B cell (primary cell): ENCODE measurements at regions not wholly inside any gene's neighbourhood (a gene's known extent, or its start where the extent isn't known, plus 50 kb on each side); places are given as distances from the start of the nearest gene placed in this dataset.

ENCODE experiments used
- ATAC-seq: fragments of 200-7000 bp; cut with Tn5 transposase; one replicate; pipeline ENCODE4 v1.10.0; 2021; ENCODE audit warnings: low read depth, mild to moderate bottlenecking, moderate number of reproducible peaks, moderate library complexity
- CTCF ChIA-PET: fragments of 350-600 bp; sonication (Branson Sonifier 250); formaldehyde crosslinking; loops from one replicate; lab custom pipeline; 2021; ENCODE audit warnings: antibody characterized with exemption, inconsistent platforms; lab: Charles Lee
- POLR2A ChIA-PET: fragments of 350-600 bp; sonication (Branson Sonifier 250); formaldehyde crosslinking; loops from one replicate; lab custom pipeline; 2021; ENCODE audit warnings: antibody characterized with exemption; lab: Charles Lee
- DNase-seq: peaks from one replicate; pipeline ENCODE4 v3.0.0; 2013
- H2AFZ ChIP-seq: 2 replicates; pipeline ENCODE4 v1.6.1; 2012; ENCODE audit warnings: mild to moderate bottlenecking, low read depth, low read length; ENCODE audit not compliant: insufficient read depth, poor library complexity, severe bottlenecking
- H3K27ac ChIP-seq, 2 donors: 1 replicate in 1 of 2; 2 replicates in 1 of 2; pipeline ENCODE4 v1.5.1; 2012 to 2013; ENCODE audit warnings: low read length in 2 of 2, mild to moderate bottlenecking in 2 of 2, moderate library complexity in 1 of 2
- H3K27me3 ChIP-seq, 4 experiments: fragments of 200-600 bp in 1 of 4; sonication (generic) in 1 of 4; replicated peaks in 1 of 4; 1 replicate in 2 of 4; 2 replicates in 2 of 4; pipeline versions ENCODE4 v1.6.1 to v1.7.0; 2013 to 2016; ENCODE audit warnings: low read length in 3 of 4, mild to moderate bottlenecking in 2 of 4, mixed read lengths in 1 of 4, moderate library complexity in 1 of 4; ENCODE audit not compliant: insufficient read depth in 4 of 4, control insufficient read depth in 3 of 4; ENCODE audit errors: control extremely low read depth in 1 of 4
- H3K36me3 ChIP-seq, 2 experiments: replicated peaks in 1 of 2; 1 replicate in 1 of 2; 2 replicates in 1 of 2; pipeline versions ENCODE4 v1.6.1 to v1.7.1; 2013; ENCODE audit warnings: low read length in 1 of 2; ENCODE audit not compliant: insufficient read depth in 2 of 2, control insufficient read depth in 1 of 2; ENCODE audit errors: control extremely low read depth in 1 of 2, extremely low read depth in 1 of 2
- H3K4me1 ChIP-seq, 2 donors: fragments of 200-600 bp in 1 of 2; sonication (generic) in 1 of 2; 1 replicate in 1 of 2; 2 replicates in 1 of 2; pipeline versions ENCODE4 v1.5.1 to v1.6.1; 2013 to 2017; ENCODE audit warnings: low read length in 2 of 2; ENCODE audit not compliant: control insufficient read depth in 2 of 2, insufficient read depth in 2 of 2
- H3K4me2 ChIP-seq: replicated peaks from 2 replicates; pipeline ENCODE3; 2012; ENCODE audit warnings: mild to moderate bottlenecking, low read depth, low read length; ENCODE audit not compliant: poor library complexity, severe bottlenecking
- H3K4me3 ChIP-seq, 5 experiments: fragments of 200-600 bp in 1 of 5; sonication (generic) in 1 of 5; 1 replicate in 3 of 5; 2 replicates in 2 of 5; pipeline versions ENCODE4 v1.5.1 to v1.7.0; 2011 to 2016; ENCODE audit warnings: low read length in 4 of 5, mild to moderate bottlenecking in 4 of 5, low read depth in 2 of 5, control low read depth in 1 of 5, moderate library complexity in 1 of 5; ENCODE audit not compliant: insufficient read depth in 1 of 5; ENCODE audit errors: control extremely low read depth in 1 of 5, extremely low read depth in 1 of 5
- H3K79me2 ChIP-seq: fragments of 200-600 bp; sonication (generic); one replicate; pipeline ENCODE4 v1.6.0; 2016; ENCODE audit warnings: low read length; ENCODE audit not compliant: control insufficient read depth, insufficient read depth
- H3K9ac ChIP-seq: fragments of 200-600 bp; sonication (generic); 2 replicates; pipeline ENCODE4 v1.6.1; 2017; ENCODE audit warnings: mild to moderate bottlenecking, low read length, moderate library complexity
- H3K9me3 ChIP-seq, 3 donors: one replicate each; pipeline versions ENCODE4 v1.6.1 to v1.7.1; 2013; ENCODE audit warnings: low read length in 2 of 3; ENCODE audit not compliant: control insufficient read depth in 2 of 3, insufficient read depth in 1 of 3; ENCODE audit errors: control extremely low read depth in 1 of 3
- H4K20me1 ChIP-seq: 2 replicates; pipeline ENCODE4 v1.6.0; 2012; ENCODE audit warnings: mild to moderate bottlenecking, low read length; ENCODE audit not compliant: insufficient read depth, control insufficient read depth, poor library complexity, severe bottlenecking
- H3K27ac Mint-ChIP-seq: one replicate; pipeline ENCODE4 v1.8.0; 2021; ENCODE audit warnings: mixed read lengths
- H3K27me3 Mint-ChIP-seq: one replicate; pipeline ENCODE4 v1.8.0; 2021; ENCODE audit warnings: mixed read lengths
- H3K4me1 Mint-ChIP-seq: one replicate; pipeline ENCODE4 v1.8.0; 2021; ENCODE audit warnings: mixed read lengths
- H3K4me3 Mint-ChIP-seq: one replicate; pipeline ENCODE4 v1.8.0; 2021; ENCODE audit warnings: mixed read lengths
- H3K9me3 Mint-ChIP-seq: one replicate; pipeline ENCODE4 v1.8.0; 2022; ENCODE audit warnings: mixed read lengths; ENCODE audit not compliant: insufficient read depth
- CTCF ChIP-seq: fragments of 200-600 bp; IDR thresholded peaks from one replicate; pipeline ENCODE4 v1.8.0; 2022; ENCODE audit warnings: antibody characterized with exemption, mild to moderate bottlenecking
- EZH2 ChIP-seq: IDR thresholded peaks from 2 replicates; pipeline ENCODE4 v1.6.1; 2012; ENCODE audit warnings: borderline replicate concordance, low read depth, mild to moderate bottlenecking, moderate library complexity, low read length; ENCODE audit not compliant: insufficient read depth, poor library complexity, severe bottlenecking
- WGBS: methylation state at CpG from one replicate; pipeline ENCODE4 v1.1.5; 2013; ENCODE audit warnings: missing lambda C conversion rate; ENCODE audit not compliant: insufficient coverage; 5-methylcytosine and 5-hydroxymethylcytosine counted together
- intact Hi-C: fragments of 100-400 bp; cut with micrococcal nuclease; formaldehyde crosslinking; loops from one replicate; pipeline ENCODE4 v1.10.0; 2022

GRCh38 chr6:137365707-137366437 lies 128.3 kb downstream of the OLIG3 start:
- no peaks in the 10 kb centered on the region for H3K27me3 Mint-ChIP-seq
- Histone ChIP-seq H2AFZ (no peak overlapping the region), H3K9ac (no peak overlapping the region), H4K20me1 (no peaks in the 10 kb centered on the region), H3K9me3 (no peaks in the 10 kb centered on the region), H3K27me3 (no peaks in the 10 kb centered on the region), H3K4me3 (no peak overlapping the region), H3K27ac (no peak overlapping the region), H3K4me1 (peaks cover 10% of the 10 kb centered on the region in 2 donors), H3K36me3 (no peaks in the 10 kb centered on the region), H3K79me2 (no peaks in the 10 kb centered on the region), H3K4me2 (no peak overlapping the region)
- H3K4me3 Mint-ChIP-seq: no peak overlapping the region
- peaks cover 15% of the 10 kb centered on the region for H3K4me1 Mint-ChIP-seq
- no peak for DNase-seq
- ChIA-PET CTCF (no interaction called here), POLR2A (no interaction called here)
- 95% methylated on average over 12 of the region's 14 CpGs for WGBS
- H3K9me3 Mint-ChIP-seq: no peaks in the 10 kb centered on the region
- H3K27ac Mint-ChIP-seq: no peak overlapping the region
- TF ChIP-seq CTCF (no peak), EZH2 (no peak)
- ATAC-seq: no peak
- intact Hi-C loops: no loop called here

GRCh38 chr6:137363805-137364138 lies 130.4 kb downstream of the OLIG3 start:
- no peaks in the 10 kb centered on the region for H3K4me1 ChIP-seq
- no peaks in the 10 kb centered on the region for H3K27me3 Mint-ChIP-seq
- ChIA-PET CTCF (interaction anchor here (0.5 to 1.3 kb wide), 2 partner anchors 43 to 52 kb away, joined by 3 read pairs; no protein-coding TSS in a partner anchor), POLR2A (no interaction called here)
- no peaks in the 10 kb centered on the region for H3K9me3 ChIP-seq
- DNase-seq: no peak
- H3K4me3 ChIP-seq: no peak overlapping the region
- WGBS: no CpG with 5 or more reads among the region's 5 CpGs
- no peaks in the 10 kb centered on the region for H3K36me3 ChIP-seq
- intact Hi-C loops: no loop called here
- no peak overlapping the region for H3K27ac Mint-ChIP-seq
- H4K20me1 ChIP-seq: no peaks in the 10 kb centered on the region
- no peaks in the 10 kb centered on the region for H3K27me3 ChIP-seq
- H2AFZ ChIP-seq: no peak overlapping the region
- no peaks in the 10 kb centered on the region for H3K79me2 ChIP-seq
- no peak overlapping the region for H3K9ac ChIP-seq
- no peak overlapping the region for H3K27ac ChIP-seq
- ATAC-seq: no peak
- no peaks in the 10 kb centered on the region for H3K4me1 Mint-ChIP-seq
- no peaks in the 10 kb centered on the region for H3K9me3 Mint-ChIP-seq
- no peak for TF ChIP-seq EZH2
- H3K4me2 ChIP-seq: no peak overlapping the region
- no peak overlapping the region for H3K4me3 Mint-ChIP-seq
